ENCODE measurements at regions not wholly inside any gene's neighbourhood (a gene's known extent, or its start where the extent isn't known, plus 50 kb on each side); places are given as distances from the start of the nearest gene placed in this dataset.
"Not testable (repeated sequence)": the region's sequence is repeated elsewhere in the genome, so short reads cannot be mapped to it uniquely, and the experiment has no call there.

GRCh38 chr5:86137297-86137696 lies 480.4 kb upstream of the COX7C start:
- Histone ChIP-seq H3K4me1 (ENCODE audit: control insufficient read depth, insufficient read depth, low read length) (no peaks in the 10 kb centered on the region), H3K9ac (ENCODE audit: low read depth, low read length) (no peak overlapping the region), H3K9me3 (ENCODE audit: control insufficient read depth, insufficient read depth, low read length) (no peaks in the 10 kb centered on the region), H3K4me3 (ENCODE audit: low read depth, low read length) (no peak overlapping the region), H3K36me3 (ENCODE audit: control insufficient read depth, insufficient read depth, low read length) (no peaks in the 10 kb centered on the region), H3K27me3 (ENCODE audit: control insufficient read depth, insufficient read depth, low read length) (no peaks in the 10 kb centered on the region)

- H3K36me3 ChIP-seq (ENCODE audit: control insufficient read depth, insufficient read depth, low read length) = no peaks in the 10 kb centered on the region
- no peaks in the 10 kb centered on the region for H3K9me3 ChIP-seq (ENCODE audit: control insufficient read depth, insufficient read depth, low read length)
- no peaks in the 10 kb centered on the region for H3K27me3 ChIP-seq (ENCODE audit: control insufficient read depth, insufficient read depth, low read length)
- no peaks in the 10 kb centered on the region for H3K4me1 ChIP-seq (ENCODE audit: control insufficient read depth, insufficient read depth, low read length)
- H3K4me3 ChIP-seq (ENCODE audit: low read depth, low read length) = no peak overlapping the region
- H3K9ac ChIP-seq (ENCODE audit: low read depth, low read length) = no peak overlapping the region
Measured at GRCh38 chr5:86143837-86144236, 473.9 kb upstream of the COX7C start.

- Histone ChIP-seq H3K4me3 (ENCODE audit: low read depth, low read length) (no peak overlapping the region), H3K27me3 (ENCODE audit: control insufficient read depth, insufficient read depth, low read length) (no peaks in the 10 kb centered on the region), H3K9ac (ENCODE audit: low read depth, low read length) (no peak overlapping the region), H3K9me3 (ENCODE audit: control insufficient read depth, insufficient read depth, low read length) (no peaks in the 10 kb centered on the region), H3K4me1 (ENCODE audit: control insufficient read depth, insufficient read depth, low read length) (no peaks in the 10 kb centered on the region), H3K36me3 (ENCODE audit: control insufficient read depth, insufficient read depth, low read length) (no peaks in the 10 kb centered on the region)
Measured at GRCh38 chr5:86152988-86153560, 464.7 kb upstream of the COX7C start.

GRCh38 chr5:86155796-86156195 lies 461.9 kb upstream of the COX7C start:
- Histone ChIP-seq H3K27me3 (ENCODE audit: control insufficient read depth, insufficient read depth, low read length) (no peaks in the 10 kb centered on the region), H3K4me1 (ENCODE audit: control insufficient read depth, insufficient read depth, low read length) (no peaks in the 10 kb centered on the region), H3K9ac (ENCODE audit: low read depth, low read length) (no peak overlapping the region), H3K4me3 (ENCODE audit: low read depth, low read length) (no peak overlapping the region), H3K9me3 (ENCODE audit: control insufficient read depth, insufficient read depth, low read length) (no peaks in the 10 kb centered on the region), H3K36me3 (ENCODE audit: control insufficient read depth, insufficient read depth, low read length) (no peaks in the 10 kb centered on the region)

- no peaks in the 10 kb centered on the region for H3K4me1 ChIP-seq (ENCODE audit: control insufficient read depth, insufficient read depth, low read length)
- no peaks in the 10 kb centered on the region for H3K9me3 ChIP-seq (ENCODE audit: control insufficient read depth, insufficient read depth, low read length)
- no peaks in the 10 kb centered on the region for H3K27me3 ChIP-seq (ENCODE audit: control insufficient read depth, insufficient read depth, low read length)
- H3K4me3 ChIP-seq (ENCODE audit: low read depth, low read length) = no peak overlapping the region
- no peak overlapping the region for H3K9ac ChIP-seq (ENCODE audit: low read depth, low read length)
- H3K36me3 ChIP-seq (ENCODE audit: control insufficient read depth, insufficient read depth, low read length) = no peaks in the 10 kb centered on the region
Measured at GRCh38 chr5:86170194-86170593, 447.5 kb upstream of the COX7C start.

GRCh38 chr5:86175224-86175623 lies 442.5 kb upstream of the COX7C start:
- Histone ChIP-seq H3K9ac (ENCODE audit: low read depth, low read length) (no peak overlapping the region), H3K9me3 (ENCODE audit: control insufficient read depth, insufficient read depth, low read length) (no peaks in the 10 kb centered on the region), H3K27me3 (ENCODE audit: control insufficient read depth, insufficient read depth, low read length) (no peaks in the 10 kb centered on the region), H3K36me3 (ENCODE audit: control insufficient read depth, insufficient read depth, low read length) (no peaks in the 10 kb centered on the region), H3K4me1 (ENCODE audit: control insufficient read depth, insufficient read depth, low read length) (no peaks in the 10 kb centered on the region), H3K4me3 (ENCODE audit: low read depth, low read length) (no peak overlapping the region)

GRCh38 chr5:86199287-86199686 lies 418.5 kb upstream of the COX7C start:
- no peaks in the 10 kb centered on the region for H3K4me1 ChIP-seq (ENCODE audit: control insufficient read depth, insufficient read depth, low read length)
- H3K4me3 ChIP-seq (ENCODE audit: low read depth, low read length) = no peak overlapping the region
- no peaks in the 10 kb centered on the region for H3K9me3 ChIP-seq (ENCODE audit: control insufficient read depth, insufficient read depth, low read length)
- no peaks in the 10 kb centered on the region for H3K36me3 ChIP-seq (ENCODE audit: control insufficient read depth, insufficient read depth, low read length)
- H3K9ac ChIP-seq (ENCODE audit: low read depth, low read length) = no peak overlapping the region
- no peaks in the 10 kb centered on the region for H3K27me3 ChIP-seq (ENCODE audit: control insufficient read depth, insufficient read depth, low read length)

GRCh38 chr5:86228147-86228546 lies 389.6 kb upstream of the COX7C start:
- no peaks in the 10 kb centered on the region for H3K36me3 ChIP-seq (ENCODE audit: control insufficient read depth, insufficient read depth, low read length)
- no peak overlapping the region for H3K9ac ChIP-seq (ENCODE audit: low read depth, low read length)
- H3K27me3 ChIP-seq (ENCODE audit: control insufficient read depth, insufficient read depth, low read length) = no peaks in the 10 kb centered on the region
- no peaks in the 10 kb centered on the region for H3K4me1 ChIP-seq (ENCODE audit: control insufficient read depth, insufficient read depth, low read length)
- no peak overlapping the region for H3K4me3 ChIP-seq (ENCODE audit: low read depth, low read length)
- H3K9me3 ChIP-seq (ENCODE audit: control insufficient read depth, insufficient read depth, low read length) = no peaks in the 10 kb centered on the region

- H3K27me3 ChIP-seq (ENCODE audit: control insufficient read depth, insufficient read depth, low read length) = no peaks in the 10 kb centered on the region
- H3K9me3 ChIP-seq (ENCODE audit: control insufficient read depth, insufficient read depth, low read length) = no peaks in the 10 kb centered on the region
Measured at GRCh38 chr5:86232246-86232645, 385.5 kb upstream of the COX7C start.

GRCh38 chr5:86244153-86244552 lies 373.6 kb upstream of the COX7C start:
- no peak overlapping the region for H3K9ac ChIP-seq (ENCODE audit: low read depth, low read length)
- H3K9me3 ChIP-seq (ENCODE audit: control insufficient read depth, insufficient read depth, low read length) = no peaks in the 10 kb centered on the region
- no peaks in the 10 kb centered on the region for H3K27me3 ChIP-seq (ENCODE audit: control insufficient read depth, insufficient read depth, low read length)
- H3K36me3 ChIP-seq (ENCODE audit: control insufficient read depth, insufficient read depth, low read length) = no peaks in the 10 kb centered on the region
- H3K4me3 ChIP-seq (ENCODE audit: low read depth, low read length) = no peak overlapping the region
- no peaks in the 10 kb centered on the region for H3K4me1 ChIP-seq (ENCODE audit: control insufficient read depth, insufficient read depth, low read length)

More at GRCh38 chr5:86232246-86232645, 385.5 kb upstream of the COX7C start:
- H3K4me1 ChIP-seq (ENCODE audit: control insufficient read depth, insufficient read depth, low read length) = no peaks in the 10 kb centered on the region
- H3K9ac ChIP-seq (ENCODE audit: low read depth, low read length) = no peak overlapping the region
- H3K4me3 ChIP-seq (ENCODE audit: low read depth, low read length) = no peak overlapping the region
- no peaks in the 10 kb centered on the region for H3K36me3 ChIP-seq (ENCODE audit: control insufficient read depth, insufficient read depth, low read length)

GRCh38 chr5:86257871-86258270 lies 359.9 kb upstream of the COX7C start:
- Histone ChIP-seq H3K4me3 (ENCODE audit: low read depth, low read length) (no peak overlapping the region), H3K9me3 (ENCODE audit: control insufficient read depth, insufficient read depth, low read length) (no peaks in the 10 kb centered on the region), H3K27me3 (ENCODE audit: control insufficient read depth, insufficient read depth, low read length) (no peaks in the 10 kb centered on the region), H3K4me1 (ENCODE audit: control insufficient read depth, insufficient read depth, low read length) (no peaks in the 10 kb centered on the region), H3K9ac (ENCODE audit: low read depth, low read length) (no peak overlapping the region), H3K36me3 (ENCODE audit: control insufficient read depth, insufficient read depth, low read length) (no peaks in the 10 kb centered on the region)

GRCh38 chr5:86284400-86285190 lies 333.1 kb upstream of the COX7C start:
- H3K9me3 ChIP-seq (ENCODE audit: control insufficient read depth, insufficient read depth, low read length); H3K27me3 ChIP-seq (ENCODE audit: control insufficient read depth, insufficient read depth, low read length); H3K4me3 ChIP-seq (ENCODE audit: low read depth, low read length); H3K9ac ChIP-seq (ENCODE audit: low read depth, low read length); H3K4me1 ChIP-seq (ENCODE audit: control insufficient read depth, insufficient read depth, low read length); H3K36me3 ChIP-seq (ENCODE audit: control insufficient read depth, insufficient read depth, low read length): not testable (repeated sequence)
